ENCODE measurements at regions not wholly inside any gene's neighbourhood (a gene's known extent, or its start where the extent isn't known, plus 50 kb on each side); places are given as distances from the start of the nearest gene placed in this dataset.

DNA sequence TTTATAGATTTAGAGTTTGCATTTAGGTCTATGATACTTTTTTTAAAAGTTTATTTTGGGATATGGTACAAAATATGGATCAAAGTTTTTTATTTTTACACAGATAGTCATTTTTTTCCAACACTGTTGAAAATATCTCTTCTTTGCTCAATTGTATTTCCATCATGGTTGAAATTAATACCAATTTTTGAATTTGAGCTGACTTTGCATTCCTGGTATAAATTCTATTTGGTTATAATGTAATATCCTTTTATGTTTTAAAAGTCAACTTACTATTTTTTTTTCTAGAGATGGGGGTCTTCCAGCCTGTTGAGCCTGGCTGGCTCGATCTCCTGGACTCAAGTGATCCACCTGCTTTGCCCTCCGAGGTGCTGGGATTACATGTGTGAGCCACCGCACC, 620.1 kb downstream of the OLFM4 start:
- Histone ChIP-seq H3K14ac (ENCODE audit: insufficient read length) (no peak overlapping the region), H4K20me1 (replicated peaks in 1 of 2; ENCODE audit: control insufficient read depth in 1 of 2, insufficient read depth in 2 of 2, low read length in 2 of 2) (no peaks in the 10 kb centered on the region), H3K23ac (ENCODE audit: insufficient read length) (no peak overlapping the region), H4K91ac (replicated peaks; ENCODE audit: insufficient read length, low read length) (no peak overlapping the region), H3K4me2 (ENCODE audit: insufficient read depth in 1 of 2, low read depth in 2 of 2, low read length in 2 of 2) (no peak overlapping the region), H3K9me3 (ENCODE audit: insufficient read depth in 2 of 2, low read depth in 1 of 2, low read length in 1 of 2) (no peaks in the 10 kb centered on the region), H3K4me3 (ENCODE audit: extremely low read depth in 1 of 4, insufficient read depth in 2 of 4, low read depth in 3 of 4, low read length in 4 of 4) (no peak overlapping the region), H2BK5ac (ENCODE audit: low read depth, low read length) (no peak overlapping the region), H3K4me1 (replicated peaks in 1 of 4; ENCODE audit: control insufficient read depth in 3 of 4, insufficient read depth in 4 of 4, low read length in 3 of 4) (no peaks in the 10 kb centered on the region), H3K36me3 (ENCODE audit: control insufficient read depth in 2 of 4, insufficient read depth in 4 of 4, low read length in 3 of 4) (no peaks in the 10 kb centered on the region), H3K9ac (replicated peaks in 1 of 4; ENCODE audit: extremely low read depth in 1 of 4, low read depth in 3 of 4, low read length in 3 of 4) (no peak overlapping the region), H2AFZ (ENCODE audit: low read length) (no peak overlapping the region), H2AK5ac (ENCODE audit: low read depth, low read length) (no peak overlapping the region), H3K23me2 (ENCODE audit: low read depth, low read length) (no peaks in the 10 kb centered on the region), H3K27me3 (replicated peaks in 1 of 4; ENCODE audit: control insufficient read depth in 3 of 4, extremely low read depth in 1 of 4, insufficient read depth in 3 of 4, low read length in 3 of 4) (no peaks in the 10 kb centered on the region), H2BK15ac (ENCODE audit: low read length) (no peak overlapping the region), H4K5ac (ENCODE audit: insufficient read length, low read depth, low read length) (no peak overlapping the region), H3K56ac (replicated peaks; ENCODE audit: insufficient read length, low read depth, low read length) (no peak overlapping the region), H2BK12ac (ENCODE audit: low read depth, low read length) (no peak overlapping the region), H2BK20ac (ENCODE audit: low read length) (no peak overlapping the region), H3K79me1 (ENCODE audit: low read depth, low read length) (no peaks in the 10 kb centered on the region), H3K18ac (ENCODE audit: extremely low read depth, low read length) (no peak overlapping the region), H2BK120ac (replicated peaks; ENCODE audit: low read depth, low read length) (no peak overlapping the region), H3K27ac (ENCODE audit: low read depth, low read length) (no peak overlapping the region), H3K4ac (replicated peaks; ENCODE audit: insufficient read length, low read depth, low read length) (no peak overlapping the region), H4K8ac (ENCODE audit: extremely low read depth, insufficient read depth, low read length) (no peak overlapping the region), H3K79me2 (ENCODE audit: control insufficient read depth in 1 of 2, insufficient read depth in 2 of 2, low read length in 2 of 2) (no peaks in the 10 kb centered on the region)
- TF ChIP-seq CHD1 (IDR thresholded peaks at IDR 0.05; ENCODE audit: low read depth, low read length) (no peak), SP1 (IDR thresholded peaks at IDR 0.05; ENCODE audit: low read depth, low read length) (no peak), ASH2L (IDR thresholded peaks at IDR 0.05; ENCODE audit: low read length) (no peak), MAFK (IDR thresholded peaks at IDR 0.05; ENCODE audit: low read depth, low read length) (no peak), FOSL1 (IDR thresholded peaks at IDR 0.05; ENCODE audit: insufficient read depth, low read depth, low read length) (no peak), HDAC2 (IDR thresholded peaks at IDR 0.05; ENCODE audit: borderline replicate concordance in 1 of 2, low read depth in 2 of 2, low read length in 2 of 2) (no peak), SP2 (IDR thresholded peaks at IDR 0.05; ENCODE audit: low read length) (no peak), CBX8 (IDR thresholded peaks at IDR 0.05; ENCODE audit: borderline replicate concordance, low read depth, low read length) (no peak), RAD21 (IDR thresholded peaks at IDR 0.05 in 1 of 2, conservative IDR thresholded peaks at IDR 0.05 in 1 of 2; ENCODE audit: low read depth in 2 of 2, low read length in 2 of 2) (no peak)
- TF ChIP-seq, protein P1, sequence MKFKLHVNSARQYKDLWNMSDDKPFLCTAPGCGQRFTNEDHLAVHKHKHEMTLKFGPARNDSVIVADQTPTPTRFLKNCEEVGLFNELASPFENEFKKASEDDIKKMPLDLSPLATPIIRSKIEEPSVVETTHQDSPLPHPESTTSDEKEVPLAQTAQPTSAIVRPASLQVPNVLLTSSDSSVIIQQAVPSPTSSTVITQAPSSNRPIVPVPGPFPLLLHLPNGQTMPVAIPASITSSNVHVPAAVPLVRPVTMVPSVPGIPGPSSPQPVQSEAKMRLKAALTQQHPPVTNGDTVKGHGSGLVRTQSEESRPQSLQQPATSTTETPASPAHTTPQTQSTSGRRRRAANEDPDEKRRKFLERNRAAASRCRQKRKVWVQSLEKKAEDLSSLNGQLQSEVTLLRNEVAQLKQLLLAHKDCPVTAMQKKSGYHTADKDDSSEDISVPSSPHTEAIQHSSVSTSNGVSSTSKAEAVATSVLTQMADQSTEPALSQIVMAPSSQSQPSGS (IDR thresholded peaks at IDR 0.05; ENCODE audit: low read length), result no peak
- POLR2A ChIA-PET (ENCODE audit: partially characterized antibody), result no interaction called here
- 93% methylated on average over 3 of the region's 3 CpGs; no CpG with 5 or more reads in 1 of the 2 experiments for WGBS, 2 experiments (ENCODE audit: extremely low coverage in 1 of 2, insufficient coverage in 1 of 2, insufficient read length in 1 of 2, insufficient replicate concordance in 2 of 2, low coverage in 1 of 2, low lambda C conversion rate in 2 of 2, missing lambda C conversion rate in 1 of 2)
- CTCF ChIA-PET (ENCODE audit: partially characterized antibody), result no interaction called here
- DNase-seq (ENCODE audit: low read depth in 1 of 2, low spot score in 2 of 2) (no peak), FAIRE-seq (no peak)
